NOMO-1 treated with dmso at 0.1 percent for 144 hours (cell line): ENCODE measurements at regions not wholly inside any gene's neighbourhood (a gene's known extent, or its start where the extent isn't known, plus 50 kb on each side); places are given as distances from the start of the nearest gene placed in this dataset.
"Not testable (repeated sequence)": the region's sequence is repeated elsewhere in the genome, so short reads cannot be mapped to it uniquely, and the experiment has no call there.

ENCODE experiments used
- DNase-seq: peaks from one replicate; lab custom pipeline; 2025; ENCODE audit not compliant: unreplicated experiment; lab: John Stamatoyannopoulos, UW

DNA sequence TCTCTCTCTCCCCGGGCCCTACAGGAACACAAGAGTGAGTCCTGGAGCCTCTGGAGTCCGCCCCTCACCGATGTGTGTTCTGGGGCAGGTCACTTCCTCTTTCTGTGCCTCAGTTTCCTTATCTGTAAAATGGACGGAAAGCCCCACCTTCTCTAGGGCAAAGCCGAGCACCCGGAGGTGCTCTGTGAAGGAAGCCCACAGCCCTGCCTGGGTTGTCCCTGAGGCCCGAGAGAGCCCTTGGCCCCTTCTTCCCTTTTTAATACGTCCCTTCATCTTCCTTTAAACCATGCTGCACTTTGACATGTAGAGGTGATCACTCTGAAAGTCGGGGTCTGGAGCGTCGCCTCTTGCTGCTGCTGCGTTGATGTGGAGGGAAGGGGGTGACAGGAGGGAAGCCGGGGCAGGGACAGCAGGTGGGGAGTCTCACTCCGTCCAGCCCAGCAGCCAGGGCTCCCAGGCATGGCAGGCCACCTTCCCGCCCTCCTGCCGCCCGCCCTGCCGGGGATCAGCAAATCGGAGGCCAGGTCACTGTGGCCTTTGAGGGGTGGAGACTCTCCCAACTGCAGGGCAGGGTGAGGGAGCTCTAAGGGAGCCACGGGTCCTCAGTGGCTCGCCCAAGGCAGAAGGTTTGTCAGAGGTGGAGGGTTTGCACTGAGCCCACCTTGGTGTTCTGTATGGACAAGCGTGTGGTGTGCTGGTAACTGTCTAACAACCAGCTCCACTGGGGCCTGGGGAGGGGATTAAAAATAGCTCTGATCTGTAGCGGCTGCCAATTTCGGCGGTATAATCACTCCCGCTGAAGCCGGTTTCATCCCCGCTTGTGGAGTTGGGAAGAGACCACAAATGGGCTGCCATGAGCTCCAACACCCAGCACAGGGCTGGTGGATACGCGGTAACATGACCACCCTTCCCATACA is 135.9 kb upstream of the ID2 start:
- DNase-seq: no peak

DNA sequence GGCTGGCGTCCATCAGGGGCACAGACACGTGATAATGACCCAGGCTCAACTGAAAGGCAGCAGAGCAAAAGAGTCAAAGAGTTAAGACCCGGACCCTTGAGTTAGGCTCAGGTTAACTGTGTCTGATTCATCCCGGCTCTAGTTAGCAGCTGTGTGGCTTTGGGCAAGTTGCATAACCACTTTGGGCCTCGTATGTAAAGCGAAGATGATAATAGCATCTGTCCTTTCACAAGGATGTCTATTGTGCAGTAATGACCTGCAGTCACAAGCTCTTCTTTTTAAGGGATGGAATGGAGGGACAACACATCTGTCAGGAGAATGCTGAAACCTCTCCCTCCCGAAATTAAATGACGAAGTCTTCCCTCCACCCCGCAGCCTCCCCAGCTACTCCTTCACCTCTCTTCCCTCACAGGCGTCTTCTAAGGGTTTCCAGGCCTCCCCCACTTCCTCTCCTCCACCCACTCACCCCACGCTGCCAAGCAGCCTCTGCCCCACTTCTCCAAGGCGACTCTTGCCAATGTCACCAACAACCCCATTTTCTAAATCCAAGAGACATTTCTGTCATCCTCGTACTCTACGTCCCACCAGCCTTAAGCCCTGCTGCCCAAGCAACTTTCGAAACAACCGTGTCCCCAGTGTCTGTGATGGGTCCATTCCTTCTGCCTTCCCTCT is 135.1 kb upstream of the ID2 start:
- peak; percentile 56 for DNase-seq

- DNase-seq: no peak
Observed at GRCh38 chr2:8547284-8548064, 134.4 kb upstream of the ID2 start.

- DNase-seq: no peak
Observed at GRCh38 chr2:8548065-8548618, 133.7 kb upstream of the ID2 start.

DNA sequence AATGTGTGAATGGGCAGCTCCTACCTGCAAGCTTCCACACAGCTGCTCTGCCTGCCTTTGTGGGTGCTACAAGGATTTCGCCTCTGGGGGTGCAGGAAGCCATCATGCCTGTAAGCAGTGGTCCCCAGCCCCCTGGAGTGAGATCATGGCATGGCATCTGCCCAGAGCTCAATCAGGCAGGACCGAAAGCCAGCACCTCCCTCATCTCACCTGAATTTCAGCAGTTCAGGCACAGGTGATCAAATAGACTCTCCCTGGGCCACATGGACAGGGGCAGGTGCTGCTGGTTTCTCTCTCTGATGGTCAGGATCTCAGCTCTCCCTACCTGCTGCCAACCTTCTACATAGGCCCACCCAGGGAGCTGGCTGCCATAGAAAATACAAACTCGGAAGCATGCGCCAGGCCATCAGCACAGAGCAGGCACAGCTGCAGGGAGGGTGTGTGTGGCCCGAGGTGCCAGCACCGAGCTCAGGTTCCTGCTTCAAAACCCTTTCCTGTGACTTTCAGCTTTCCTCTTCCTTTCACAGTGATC is 133.2 kb upstream of the ID2 start:
- no peak for DNase-seq

- DNase-seq: no peak
Observed at GRCh38 chr2:8549273-8549922, 132.5 kb upstream of the ID2 start.

DNA sequence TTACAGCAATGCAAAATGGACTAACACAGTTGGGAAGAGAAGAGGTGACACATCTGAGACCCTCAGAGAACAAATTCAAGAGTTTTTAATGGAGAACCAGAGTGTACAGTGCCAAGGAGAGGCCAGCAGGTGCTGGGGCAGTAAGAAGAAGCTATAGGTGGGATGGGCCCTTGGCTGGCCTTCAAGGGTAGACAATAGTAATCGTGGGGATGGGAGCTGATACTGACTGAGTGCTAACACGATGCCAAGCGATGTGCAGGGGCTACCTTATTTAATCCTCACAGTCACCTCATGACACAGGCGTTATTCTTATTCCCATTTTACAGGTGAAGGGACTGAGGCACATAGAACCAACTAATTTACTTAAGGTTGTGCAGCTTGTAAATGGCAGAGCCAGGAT is 131.9 kb upstream of the ID2 start:
- no peak for DNase-seq

DNA sequence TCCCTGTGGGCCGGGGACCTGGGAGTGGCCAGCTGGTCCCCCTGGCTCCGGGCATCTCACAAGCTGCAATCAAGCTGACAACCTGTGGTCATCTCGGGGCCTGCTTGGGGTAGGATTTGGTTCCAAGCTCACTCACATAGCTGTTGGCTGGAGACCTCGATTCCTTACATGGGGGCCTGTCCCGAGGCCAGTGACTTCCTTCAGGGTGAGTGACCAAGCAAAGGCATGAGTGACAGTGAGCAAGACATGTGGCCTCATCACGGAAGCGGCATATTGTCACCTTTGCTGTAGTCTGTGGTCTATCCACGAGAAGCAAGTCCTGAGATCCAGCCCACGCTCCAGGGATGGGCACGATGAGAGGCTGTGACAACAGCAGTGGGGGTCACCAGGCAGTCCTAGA is 131.4 kb upstream of the ID2 start:
- no peak for DNase-seq

DNA sequence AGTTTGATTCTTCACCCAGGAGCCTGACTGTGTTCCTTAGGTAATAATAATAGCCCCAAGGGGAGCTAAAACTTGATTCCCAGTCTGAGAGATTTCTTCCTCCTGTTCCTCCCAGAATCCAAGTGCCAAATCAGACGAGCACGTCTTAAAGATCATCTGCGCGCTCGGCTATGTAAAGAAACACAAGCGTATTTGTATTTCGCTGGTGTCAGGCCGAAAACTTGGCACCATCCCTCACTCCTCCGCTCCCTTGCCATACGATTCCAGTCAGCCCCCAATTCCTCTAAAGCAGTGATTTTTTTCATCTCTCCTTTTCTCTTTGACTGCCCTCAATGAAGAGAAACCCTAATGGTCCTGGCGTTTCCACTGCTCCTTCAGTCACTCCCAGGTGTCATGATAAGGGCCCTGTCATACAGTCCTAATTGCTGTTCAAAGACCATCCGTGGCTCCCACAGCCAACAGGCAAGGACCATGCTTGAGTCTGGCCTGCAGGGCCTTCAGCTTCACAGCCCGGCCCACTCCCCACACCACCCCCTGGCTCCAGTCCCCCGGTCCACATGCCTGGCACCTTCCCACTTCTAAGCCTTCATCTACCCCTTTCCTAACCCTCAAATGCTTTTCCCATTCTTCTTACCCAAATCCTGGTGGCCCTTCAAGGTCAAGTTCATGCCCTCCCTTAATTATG is 130.8 kb upstream of the ID2 start:
- no peak for DNase-seq

DNA sequence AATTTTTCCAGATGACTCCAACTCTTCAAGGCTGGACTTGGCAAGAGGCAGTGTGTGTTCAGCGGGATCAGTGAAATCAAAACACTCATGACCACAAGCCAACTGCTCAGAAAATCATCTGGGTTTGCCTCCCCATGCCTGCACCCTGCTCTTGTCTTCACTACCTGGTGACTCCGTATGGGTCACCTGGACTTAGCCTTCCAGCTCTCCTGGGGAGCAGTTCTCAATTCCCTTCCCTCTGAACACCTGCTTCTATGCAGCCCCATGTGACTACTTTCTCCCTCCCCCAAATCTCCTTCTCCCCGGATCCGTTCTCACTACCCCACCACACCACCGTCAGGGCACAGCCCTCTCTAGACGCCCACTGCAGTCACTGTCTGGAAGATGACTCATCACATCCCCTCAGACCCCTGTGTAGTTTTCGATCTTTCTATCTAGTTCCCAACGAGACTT is 130.2 kb upstream of the ID2 start:
- no peak for DNase-seq

- DNase-seq: no peak
Observed at GRCh38 chr2:8552293-8552801, 129.5 kb upstream of the ID2 start.

GRCh38 chr2:8553643-8554042 is 128.2 kb upstream of the ID2 start:
- DNase-seq: no peak

- no peak for DNase-seq
Observed at GRCh38 chr2:8554296-8554806, 127.5 kb upstream of the ID2 start.

DNA sequence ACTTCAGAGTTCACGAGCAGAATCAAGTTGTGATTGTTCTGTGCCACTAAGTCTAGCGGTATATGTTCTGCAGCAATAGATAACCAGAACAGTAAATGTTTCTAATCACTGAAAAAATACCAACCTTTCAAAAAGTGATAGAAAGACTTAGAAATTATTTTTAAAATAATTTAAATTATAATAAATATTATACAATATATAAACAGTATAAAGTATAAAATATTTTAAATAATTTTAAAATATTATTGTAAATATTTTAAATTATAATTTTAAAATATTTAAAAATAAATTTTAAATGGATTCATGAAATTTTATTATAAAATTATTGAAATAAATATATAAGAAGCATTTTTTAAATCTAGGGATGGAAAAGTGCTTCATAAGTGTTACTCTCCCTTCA is 126.3 kb upstream of the ID2 start:
- no peak for DNase-seq

DNA sequence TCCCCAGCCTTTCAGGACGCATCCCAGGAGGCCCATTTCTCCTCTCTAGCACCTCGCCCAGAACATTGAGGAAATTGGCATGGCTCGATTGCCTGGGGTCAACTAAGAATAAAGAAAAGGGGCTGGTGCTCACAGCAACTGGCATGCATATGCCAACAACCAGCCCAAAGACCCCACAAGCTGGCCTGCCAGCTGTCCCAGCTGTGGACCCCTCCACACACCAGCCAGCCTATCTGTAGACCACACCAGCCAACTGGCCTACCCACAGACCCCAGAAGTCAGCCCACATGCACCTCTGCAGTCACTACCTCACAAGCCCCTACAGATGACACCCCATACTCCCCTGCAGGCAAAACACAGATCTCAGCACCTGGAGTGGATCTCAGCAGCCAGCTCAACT is 123.8 kb upstream of the ID2 start:
- no peak for DNase-seq

GRCh38 chr2:8558956-8559355 is 122.9 kb upstream of the ID2 start:
- no peak for DNase-seq

GRCh38 chr2:8559805-8560204 is 122.1 kb upstream of the ID2 start:
- DNase-seq: no peak

GRCh38 chr2:8561692-8562091 is 120.2 kb upstream of the ID2 start:
- not testable (repeated sequence) for DNase-seq

GRCh38 chr2:8563814-8564474 is 117.9 kb upstream of the ID2 start:
- no peak for DNase-seq
